GM23338 (cell line): ENCODE measurements at regions not wholly inside any gene's neighbourhood (a gene's known extent, or its start where the extent isn't known, plus 50 kb on each side); places are given as distances from the start of the nearest gene placed in this dataset.

Experiments
- ATAC-seq: fragments of 200-7000 bp; cut with Tn5 transposase; 3 replicates; pipeline ENCODE4 v1.9.1; 2020
- DNase-seq: peaks from one replicate; pipeline ENCODE4 v3.0.0-alpha.2; 2015; ENCODE audit warnings: low spot score
- H2AFZ ChIP-seq: fragments of 200-600 bp; sonication (generic); 2 replicates; pipeline ENCODE4 v1.8.0; 2016; ENCODE audit warnings: antibody characterized with exemption, mild to moderate bottlenecking, moderate library complexity
- H3F3A ChIP-seq: fragments of 200-600 bp; sonication (generic); replicated peaks from 2 replicates; pipeline ENCODE4 v1.8.0; 2017; ENCODE audit warnings: antibody characterized with exemption, mixed run types, low read depth
- H3K27ac ChIP-seq: fragments of 200-600 bp; sonication (generic); 2 replicates; pipeline ENCODE4 v1.6.1; 2016; ENCODE audit warnings: low read depth
- H3K27me3 ChIP-seq: fragments of 200-600 bp; sonication (generic); 2 replicates; pipeline ENCODE4 v1.8.0; 2016; ENCODE audit warnings: mild to moderate bottlenecking, mixed run types, moderate library complexity; ENCODE audit not compliant: insufficient read depth
- H3K36me3 ChIP-seq: fragments of 200-600 bp; sonication (generic); 2 replicates; pipeline ENCODE4 v1.8.0; 2016; ENCODE audit warnings: mild to moderate bottlenecking; ENCODE audit not compliant: insufficient read depth
- H3K4me1 ChIP-seq: fragments of 200-600 bp; sonication (generic); 2 replicates; pipeline ENCODE4 v1.8.0; 2016; ENCODE audit warnings: mild to moderate bottlenecking, moderate library complexity; ENCODE audit not compliant: insufficient read depth
- H3K4me2 ChIP-seq: fragments of 200-600 bp; sonication (generic); 2 replicates; pipeline ENCODE4 v1.7.1; 2017; ENCODE audit warnings: mixed run types
- H3K4me3 ChIP-seq: fragments of 200-600 bp; sonication (generic); 2 replicates; pipeline ENCODE4 v1.6.1; 2016; ENCODE audit warnings: mixed run types
- H3K79me2 ChIP-seq: fragments of 200-600 bp; sonication (generic); replicated peaks from 2 replicates; pipeline ENCODE4 v1.8.0; 2017; ENCODE audit warnings: mild to moderate bottlenecking; ENCODE audit not compliant: insufficient read depth
- H3K9me2 ChIP-seq: fragments of 200-600 bp; sonication (generic); 2 replicates; pipeline ENCODE4 v1.8.0; 2017; ENCODE audit not compliant: insufficient read depth
- H4K20me1 ChIP-seq: fragments of 200-600 bp; sonication (generic); replicated peaks from 2 replicates; pipeline ENCODE4 v1.8.0; 2017; ENCODE audit warnings: mild to moderate bottlenecking; ENCODE audit not compliant: insufficient read depth
- H3K27ac Mint-ChIP-seq: 2 replicates; pipeline ENCODE4 v1.8.0; 2020; ENCODE audit warnings: inconsistent platforms, mild to moderate bottlenecking, moderate library complexity, mixed read lengths
- H3K27me3 Mint-ChIP-seq: 3 replicates; pipeline ENCODE4 v1.8.0; 2022; ENCODE audit warnings: low read depth, mild to moderate bottlenecking, moderate library complexity, mixed read lengths, inconsistent platforms; ENCODE audit not compliant: insufficient read depth, poor library complexity
- H3K36me3 Mint-ChIP-seq: 3 replicates; pipeline ENCODE4 v1.8.0; 2021; ENCODE audit warnings: low read depth, mild to moderate bottlenecking, inconsistent platforms, moderate library complexity, mixed read lengths
- H3K4me1 Mint-ChIP-seq: 3 replicates; pipeline ENCODE4 v1.8.0; 2020; ENCODE audit warnings: mild to moderate bottlenecking, inconsistent platforms, mixed read lengths
- H3K4me3 Mint-ChIP-seq: 3 replicates; pipeline ENCODE4 v1.8.0; 2021; ENCODE audit warnings: moderate library complexity, mild to moderate bottlenecking, inconsistent platforms, mixed read lengths
- H3K9me3 Mint-ChIP-seq: 3 replicates; pipeline ENCODE4 v1.8.0; 2020; ENCODE audit warnings: moderate library complexity, mild to moderate bottlenecking, inconsistent platforms, mixed read lengths
- CREB1 ChIP-seq: fragments of 250-450 bp; sonication (Bioruptor Pico); IDR thresholded peaks from 2 replicates; pipeline ENCODE4 v1.5.0; 2020; ENCODE audit warnings: low read depth, mild to moderate bottlenecking, moderate library complexity
- EZH2 ChIP-seq: fragments of 200-600 bp; sonication (generic); IDR thresholded peaks from one replicate; pipeline ENCODE4 v1.8.0; 2017; ENCODE audit warnings: antibody characterized with exemption, mild to moderate bottlenecking, low read depth; ENCODE audit not compliant: unreplicated experiment
- EZH2phosphoT487 ChIP-seq: fragments of 200-600 bp; sonication (generic); IDR thresholded peaks from one replicate; pipeline ENCODE4 v1.8.1; 2018; ENCODE audit warnings: antibody characterized with exemption; ENCODE audit not compliant: unreplicated experiment
- POLR2AphosphoS5 ChIP-seq: IDR thresholded peaks from 2 replicates; pipeline ENCODE4 v1.6.1; 2016; ENCODE audit warnings: antibody characterized with exemption, low read depth
- REST ChIP-seq: IDR thresholded peaks from one replicate; pipeline ENCODE4 v1.6.1; 2018; ENCODE audit warnings: antibody characterized with exemption; ENCODE audit not compliant: unreplicated experiment
- STAT1 ChIP-seq: IDR thresholded peaks from one replicate; pipeline ENCODE4 v1.6.1; 2016; ENCODE audit warnings: antibody characterized with exemption; ENCODE audit not compliant: unreplicated experiment
- ZNF114 ChIP-seq: fragments of 250-450 bp; sonication (Bioruptor Pico); IDR thresholded peaks from 2 replicates; pipeline ENCODE4 v1.5.0; 2020; ENCODE audit warnings: mild to moderate bottlenecking, moderate library complexity
- ZNF331 ChIP-seq: fragments of 250-450 bp; sonication (Bioruptor Pico); IDR thresholded peaks from 2 replicates; pipeline ENCODE4 v1.5.0; 2020; ENCODE audit warnings: low read depth, mild to moderate bottlenecking, moderate library complexity
- TF ChIP-seq, protein P1 (sequence below), 2 experiments: fragments of 200-600 bp in 1 of 2; sonication (generic) in 1 of 2; conservative IDR thresholded peaks; 2 replicates each; pipeline versions ENCODE4 v1.5.1 to v1.6.1; 2016 to 2017; ENCODE audit warnings: antibody characterized with exemption in 2 of 2, low read depth in 2 of 2, mild to moderate bottlenecking in 2 of 2, moderate library complexity in 1 of 2
- TF ChIP-seq, protein P2 (sequence below): IDR thresholded peaks from 2 replicates; pipeline ENCODE4 v1.6.1; 2016; ENCODE audit warnings: antibody characterized with exemption

DNA sequence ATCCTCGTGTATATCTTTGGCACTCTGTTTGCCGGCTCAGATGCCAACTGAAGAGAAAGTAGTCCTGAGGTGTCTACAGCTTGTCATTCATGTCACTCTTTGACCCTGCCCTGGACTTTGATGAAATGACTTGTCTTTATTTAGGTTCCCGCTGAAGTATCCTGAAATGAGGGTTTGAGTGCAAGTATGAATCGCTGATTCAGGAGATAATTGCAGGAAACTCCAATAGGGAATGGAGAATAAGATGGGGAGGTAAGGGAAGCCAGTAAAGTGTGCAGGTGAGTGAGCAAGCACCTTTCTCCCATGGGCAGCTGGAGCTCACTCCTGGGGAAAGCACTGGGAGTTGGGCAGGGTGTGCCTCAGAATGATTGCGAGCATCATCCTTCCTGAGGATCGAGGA, 50.3 kb upstream of the ZFR start:
- Histone ChIP-seq H3F3A (no peaks in the 10 kb centered on the region), H3K4me1 (peaks cover 2% of the 10 kb centered on the region), H3K27ac (no peak overlapping the region), H2AFZ (no peak overlapping the region), H3K79me2 (no peaks in the 10 kb centered on the region), H4K20me1 (no peaks in the 10 kb centered on the region), H3K4me2 (no peak overlapping the region), H3K27me3 (peaks cover 14% of the 10 kb centered on the region), H3K36me3 (no peaks in the 10 kb centered on the region), H3K4me3 (no peak overlapping the region), H3K9me2 (no peaks in the 10 kb centered on the region)
- DNase-seq (no peak), ATAC-seq (no peak)
- Mint-ChIP-seq H3K27ac (no peak overlapping the region), H3K36me3 (no peaks in the 10 kb centered on the region; the same call in 2 of the 3 replicates), H3K9me3 (peaks cover 19% of the 10 kb centered on the region; the same call in 2 of the 3 replicates), H3K4me3 (no peak overlapping the region), H3K27me3 (peaks cover 22% of the 10 kb centered on the region), H3K4me1 (peaks cover 6% of the 10 kb centered on the region; the same call in 2 of the 3 replicates)
- TF ChIP-seq EZH2phosphoT487 (no peak), STAT1 (no peak), REST (no peak), ZNF331 (CRISPR knock-in tag) (no peak), POLR2AphosphoS5 (no peak), ZNF114 (CRISPR knock-in tag) (no peak), EZH2 (no peak), CREB1 (CRISPR knock-in tag) (no peak)
- TF ChIP-seq, protein P1, sequence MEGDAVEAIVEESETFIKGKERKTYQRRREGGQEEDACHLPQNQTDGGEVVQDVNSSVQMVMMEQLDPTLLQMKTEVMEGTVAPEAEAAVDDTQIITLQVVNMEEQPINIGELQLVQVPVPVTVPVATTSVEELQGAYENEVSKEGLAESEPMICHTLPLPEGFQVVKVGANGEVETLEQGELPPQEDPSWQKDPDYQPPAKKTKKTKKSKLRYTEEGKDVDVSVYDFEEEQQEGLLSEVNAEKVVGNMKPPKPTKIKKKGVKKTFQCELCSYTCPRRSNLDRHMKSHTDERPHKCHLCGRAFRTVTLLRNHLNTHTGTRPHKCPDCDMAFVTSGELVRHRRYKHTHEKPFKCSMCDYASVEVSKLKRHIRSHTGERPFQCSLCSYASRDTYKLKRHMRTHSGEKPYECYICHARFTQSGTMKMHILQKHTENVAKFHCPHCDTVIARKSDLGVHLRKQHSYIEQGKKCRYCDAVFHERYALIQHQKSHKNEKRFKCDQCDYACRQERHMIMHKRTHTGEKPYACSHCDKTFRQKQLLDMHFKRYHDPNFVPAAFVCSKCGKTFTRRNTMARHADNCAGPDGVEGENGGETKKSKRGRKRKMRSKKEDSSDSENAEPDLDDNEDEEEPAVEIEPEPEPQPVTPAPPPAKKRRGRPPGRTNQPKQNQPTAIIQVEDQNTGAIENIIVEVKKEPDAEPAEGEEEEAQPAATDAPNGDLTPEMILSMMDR (conservative IDR thresholded peaks at IDR 0.05; ENCODE audit: low read depth in 2 of 2): no peak
- TF ChIP-seq, protein P2, sequence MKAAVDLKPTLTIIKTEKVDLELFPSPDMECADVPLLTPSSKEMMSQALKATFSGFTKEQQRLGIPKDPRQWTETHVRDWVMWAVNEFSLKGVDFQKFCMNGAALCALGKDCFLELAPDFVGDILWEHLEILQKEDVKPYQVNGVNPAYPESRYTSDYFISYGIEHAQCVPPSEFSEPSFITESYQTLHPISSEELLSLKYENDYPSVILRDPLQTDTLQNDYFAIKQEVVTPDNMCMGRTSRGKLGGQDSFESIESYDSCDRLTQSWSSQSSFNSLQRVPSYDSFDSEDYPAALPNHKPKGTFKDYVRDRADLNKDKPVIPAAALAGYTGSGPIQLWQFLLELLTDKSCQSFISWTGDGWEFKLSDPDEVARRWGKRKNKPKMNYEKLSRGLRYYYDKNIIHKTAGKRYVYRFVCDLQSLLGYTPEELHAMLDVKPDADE: no peak
